Suprapubic skin (tissue), 4 donors: ENCODE measurements at regions not wholly inside any gene's neighbourhood (a gene's known extent, or its start where the extent isn't known, plus 50 kb on each side); places are given as distances from the start of the nearest gene placed in this dataset.

Experiments
- DNase-seq, 2 donors: peaks; one replicate each; pipeline ENCODE4 v3.0.0-alpha.2; 2019; ENCODE audit warnings: low spot score in 2 of 2
- H3K27ac ChIP-seq: fragments of 200-600 bp; sonication (generic); one replicate; pipeline ENCODE4 v1.5.1; 2019
- H3K27me3 ChIP-seq: fragments of 200-600 bp; sonication (generic); one replicate; pipeline ENCODE4 v1.5.1; 2019
- H3K36me3 ChIP-seq: fragments of 200-600 bp; sonication (generic); one replicate; pipeline ENCODE4 v1.5.1; 2019
- H3K4me1 ChIP-seq: fragments of 200-600 bp; sonication (generic); one replicate; pipeline ENCODE4 v1.5.1; 2019
- H3K4me3 ChIP-seq: fragments of 200-600 bp; sonication (generic); one replicate; pipeline ENCODE4 v1.5.1; 2019; ENCODE audit warnings: mild to moderate bottlenecking
- H3K9me3 ChIP-seq: fragments of 200-600 bp; sonication (generic); one replicate; pipeline ENCODE4 v1.5.1; 2019
- CTCF ChIP-seq, 2 donors: fragments of 200-600 bp in 1 of 2; fragments of 450-650 bp in 1 of 2; sonication (generic) in 1 of 2; IDR thresholded peaks; one replicate each; pipeline ENCODE4 v1.5.1; 2016 to 2019; ENCODE audit warnings: antibody characterized with exemption in 2 of 2, mild to moderate bottlenecking in 1 of 2, moderate library complexity in 1 of 2
- EP300 ChIP-seq: sonication (generic); formaldehyde crosslinking; IDR thresholded peaks from one replicate; pipeline ENCODE4 v1.6.1; 2017; ENCODE audit warnings: antibody characterized with exemption
- POLR2A ChIP-seq, 2 donors: fragments of 450-650 bp; IDR thresholded peaks; one replicate each; pipeline ENCODE4 v1.6.1; 2017; ENCODE audit warnings: antibody characterized with exemption in 2 of 2, mild to moderate bottlenecking in 2 of 2, moderate library complexity in 2 of 2
- POLR2AphosphoS5 ChIP-seq, 3 donors: sonication (generic); formaldehyde crosslinking; IDR thresholded peaks; one replicate each; pipeline ENCODE4 v1.6.1; 2017; ENCODE audit warnings: antibody characterized with exemption in 3 of 3
- WGBS: methylation state at CpG from one replicate; pipeline ENCODE4 v1.1.5; 2018; 5-methylcytosine and 5-hydroxymethylcytosine counted together

GRCh38 chr1:36557041-36558000 lies 74.6 kb upstream of the CSF3R start:
- Histone ChIP-seq H3K36me3 (no peaks in the 10 kb centered on the region), H3K27me3 (peaks cover 40% of the 10 kb centered on the region), H3K4me3 (no peak overlapping the region), H3K9me3 (no peaks in the 10 kb centered on the region), H3K4me1 (no peaks in the 10 kb centered on the region), H3K27ac (no peak overlapping the region)
- WGBS: 68% methylated on average over 14 of the region's 14 CpGs
- no peak for TF ChIP-seq POLR2A (IDR thresholded peaks at IDR 0.05)
- no peak for TF ChIP-seq POLR2AphosphoS5 (IDR thresholded peaks at IDR 0.05)
- no peak for TF ChIP-seq CTCF (IDR thresholded peaks at IDR 0.05)
- TF ChIP-seq EP300: no peak
- DNase-seq: peak in 1 of 2 donors; percentile 44

GRCh38 chr1:36555041-36555440 lies 72.3 kb upstream of the CSF3R start:
- H3K9me3 ChIP-seq: no peaks in the 10 kb centered on the region
- no peak overlapping the region for H3K27ac ChIP-seq
- H3K36me3 ChIP-seq: no peaks in the 10 kb centered on the region
- no peak overlapping the region for H3K4me3 ChIP-seq
- H3K27me3 ChIP-seq: peaks cover 55% of the 10 kb centered on the region
- TF ChIP-seq CTCF (IDR thresholded peaks at IDR 0.05) (no peak), EP300 (no peak), POLR2AphosphoS5 (IDR thresholded peaks at IDR 0.05) (no peak), POLR2A (IDR thresholded peaks at IDR 0.05) (no peak)
- 83% methylated on average over 5 of the region's 5 CpGs for WGBS
- H3K4me1 ChIP-seq: no peaks in the 10 kb centered on the region
- DNase-seq: peak; percentile 5 to 24

GRCh38 chr1:36554323-36554628 lies 71.6 kb upstream of the CSF3R start:
- H3K36me3 ChIP-seq: no peaks in the 10 kb centered on the region
- WGBS: no CpG with 5 or more reads among the region's 4 CpGs
- H3K27ac ChIP-seq: no peak overlapping the region
- TF ChIP-seq POLR2A (IDR thresholded peaks at IDR 0.05) (no peak), POLR2AphosphoS5 (IDR thresholded peaks at IDR 0.05) (no peak)
- H3K4me1 ChIP-seq: no peaks in the 10 kb centered on the region
- H3K27me3 ChIP-seq: peaks cover 55% of the 10 kb centered on the region
- peak; percentile 46 to 48 for DNase-seq
- H3K4me3 ChIP-seq: no peak overlapping the region
- H3K9me3 ChIP-seq: no peaks in the 10 kb centered on the region

- 48% methylated on average over 7 of the region's 20 CpGs for WGBS
- H3K27me3 ChIP-seq: peaks cover 55% of the 10 kb centered on the region
- no peak overlapping the region for H3K4me3 ChIP-seq
- H3K4me1 ChIP-seq: no peaks in the 10 kb centered on the region
- H3K9me3 ChIP-seq: no peaks in the 10 kb centered on the region
- no peak overlapping the region for H3K27ac ChIP-seq
- TF ChIP-seq POLR2A (IDR thresholded peaks at IDR 0.05): no peak
- TF ChIP-seq CTCF (IDR thresholded peaks at IDR 0.05): peak in 1 of 2 donors; percentile 53
- peak; percentile 58 to 78 for DNase-seq
- no peaks in the 10 kb centered on the region for H3K36me3 ChIP-seq
Measured at GRCh38 chr1:36553591-36554322, 71.0 kb upstream of the CSF3R start.

- Histone ChIP-seq H3K27me3 (peaks cover 15% of the 10 kb centered on the region), H3K27ac (no peak overlapping the region), H3K4me3 (no peak overlapping the region), H3K36me3 (no peaks in the 10 kb centered on the region), H3K4me1 (no peaks in the 10 kb centered on the region), H3K9me3 (no peaks in the 10 kb centered on the region)
- no peak for TF ChIP-seq POLR2AphosphoS5 (IDR thresholded peaks at IDR 0.05)
- TF ChIP-seq POLR2A (IDR thresholded peaks at IDR 0.05): no peak
- TF ChIP-seq CTCF (IDR thresholded peaks at IDR 0.05): no peak
- no peak for TF ChIP-seq EP300
- 47% methylated on average over 6 of the region's 6 CpGs for WGBS
- DNase-seq: peak in 1 of 2 donors; percentile 47
Measured at GRCh38 chr1:36542962-36543515, 60.3 kb upstream of the CSF3R start.
